GM18508 (cell line): ENCODE measurements at regions not wholly inside any gene's neighbourhood (a gene's known extent, or its start where the extent isn't known, plus 50 kb on each side); places are given as distances from the start of the nearest gene placed in this dataset.
"Not testable (repeated sequence)": the region's sequence is repeated elsewhere in the genome, so short reads cannot be mapped to it uniquely, and the experiment has no call there.

Experiments used
- ATAC-seq: cut with Tn5 transposase; IDR thresholded peaks from one replicate; pipeline ENCODE4 v1.9.1; 2021; ENCODE audit warnings: moderate number of reproducible peaks; ENCODE audit not compliant: insufficient read depth, unreplicated experiment

DNA sequence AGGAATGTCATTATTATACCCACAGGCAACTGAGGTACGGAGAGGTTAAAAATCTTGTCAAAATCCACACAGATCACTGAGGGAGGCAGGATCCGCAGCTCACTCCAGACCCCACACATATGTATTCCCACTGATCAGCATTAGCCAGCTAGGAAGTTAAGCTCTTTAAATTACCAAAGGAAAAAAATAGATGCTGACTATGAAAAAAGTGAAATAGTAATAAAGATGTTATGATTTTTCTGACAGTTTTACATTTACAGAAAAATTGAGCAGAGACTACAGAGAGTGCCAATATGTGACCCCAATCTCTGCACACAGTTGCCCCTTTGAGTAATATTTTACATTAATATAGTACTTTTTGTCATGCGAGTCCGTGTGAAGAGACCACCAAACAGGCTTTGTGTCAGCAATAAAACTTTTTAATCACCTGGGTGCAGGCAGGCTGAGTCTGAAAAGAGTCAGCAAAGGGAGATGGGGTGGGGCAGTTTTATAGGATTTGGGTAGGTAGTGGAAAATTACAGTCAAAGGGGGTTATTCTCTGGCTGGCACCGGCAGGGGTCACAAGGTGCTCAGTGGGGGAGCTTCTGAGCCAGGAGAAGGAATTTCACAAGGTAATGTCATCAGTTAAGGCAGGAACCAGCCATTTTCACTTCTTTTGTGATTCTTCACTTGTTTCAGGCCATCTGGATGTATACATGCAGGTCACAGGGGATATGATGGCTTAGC, 61.9 kb upstream of the NAA35 start:
- ATAC-seq, result not testable (repeated sequence)

GRCh38 chr9:85880507-85880906, 60.4 kb upstream of the NAA35 start:
- ATAC-seq, result not testable (repeated sequence)

DNA sequence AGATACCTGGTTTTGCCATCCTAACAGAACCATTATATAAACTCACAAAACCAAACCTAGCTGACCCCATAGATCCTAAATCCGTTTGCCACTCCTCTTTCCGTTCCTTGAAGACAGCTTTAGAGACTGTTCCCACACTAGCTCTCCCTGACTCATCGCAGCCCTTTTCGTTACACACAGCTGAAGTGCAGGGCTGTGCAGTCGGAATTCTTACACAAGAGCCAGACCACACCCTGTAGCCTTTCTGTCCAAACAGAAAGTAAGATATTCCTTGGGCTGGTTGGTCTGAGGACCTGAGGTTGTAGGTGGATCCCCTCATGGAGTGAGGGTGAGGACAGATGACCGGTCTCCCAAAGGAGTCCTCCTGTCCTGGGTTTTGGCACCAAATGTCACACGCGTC, 56.7 kb upstream of the NAA35 start:
- no peak for ATAC-seq

- ATAC-seq, result no peak
Observed at GRCh38 chr9:85890962-85891361, 50.0 kb upstream of the NAA35 start.
